HepG2 (cell line): ENCODE measurements at regions not wholly inside any gene's neighbourhood (a gene's known extent, or its start where the extent isn't known, plus 50 kb on each side); places are given as distances from the start of the nearest gene placed in this dataset.

Experiments
- ATAC-seq: fragments of 200-7000 bp; cut with Tn5 transposase; 3 replicates; pipeline ENCODE4 v1.9.1; 2020; ENCODE audit warnings: mild to moderate bottlenecking, moderate library complexity
- BruUV-seq: library from RNA; stranded (reverse); fragments of 400-500 nt; replicated peaks from 2 replicates; lab custom pipeline; 2021; lab: Mats Ljungman, UMichigan
- CTCF ChIA-PET: fragments of 300-600 bp; formaldehyde crosslinking; extraction: SDS; loops from one replicate; lab custom pipeline; 2021; ENCODE audit warnings: low total read pairs, inconsistent platforms, low intra/inter-chr PET ratio; lab: Yijun Ruan, JAX
- POLR2A ChIA-PET: fragments of 350-600 bp; sonication (Branson Sonifier 250); formaldehyde crosslinking; loops from one replicate; lab custom pipeline; 2020; ENCODE audit warnings: antibody characterized with exemption, inconsistent platforms; lab: Yijun Ruan, JAX
- DNase-seq: peaks from one replicate; pipeline ENCODE4 v3.0.0-alpha.2; 2015; ENCODE audit warnings: low spot score
- FAIRE-seq: peaks from 3 replicates; lab custom pipeline; 2011; peaks lifted over from hg19 to GRCh38; lab: Jason Lieb, UNC
- H2AFZ ChIP-seq: one replicate; pipeline ENCODE4 v1.6.1; 2011; ENCODE audit warnings: low read length, inconsistent platforms
- H3K27ac ChIP-seq: fragments of 300-600 bp; 3 replicates; pipeline ENCODE4 v1.8.0; 2011; ENCODE audit warnings: mixed run types, mild to moderate bottlenecking, mixed read lengths, low read length, inconsistent platforms; ENCODE audit not compliant: insufficient read depth; ENCODE audit errors: extremely low read length
- H3K27me3 ChIP-seq, 2 experiments: fragments of 200-600 bp in 1 of 2; 2 replicates in 1 of 2; 3 replicates in 1 of 2; pipeline versions ENCODE4 v1.6.0 to v1.8.0; 2011; ENCODE audit warnings: low read length in 2 of 2, mild to moderate bottlenecking in 2 of 2, moderate library complexity in 2 of 2, inconsistent platforms in 1 of 2; ENCODE audit not compliant: insufficient read depth in 2 of 2, control insufficient read depth in 1 of 2
- H3K36me3 ChIP-seq, 2 experiments: fragments of 200-600 bp in 1 of 2; replicated peaks in 1 of 2; 2 replicates in 1 of 2; 3 replicates in 1 of 2; pipeline versions ENCODE4 v1.5.1 to v1.8.0; 2011; ENCODE audit warnings: low read length in 2 of 2, inconsistent platforms in 1 of 2; ENCODE audit not compliant: insufficient read depth in 2 of 2, control insufficient read depth in 1 of 2
- H3K4me1 ChIP-seq: 2 replicates; pipeline ENCODE4 v1.5.1; 2012; ENCODE audit warnings: low read length, inconsistent platforms; ENCODE audit not compliant: insufficient read depth
- H3K4me2 ChIP-seq: 2 replicates; pipeline ENCODE4 v1.6.0; 2011; ENCODE audit warnings: low read depth, low read length, inconsistent platforms
- H3K4me3 ChIP-seq, 3 experiments: fragments of 200-600 bp in 1 of 3; sonication (generic), shearing (Covaris generic) in 1 of 3; replicated peaks in 1 of 3; 2 replicates each; pipeline ENCODE4 v1.5.1; 2011 to 2016; ENCODE audit warnings: low read length in 3 of 3, inconsistent platforms in 2 of 3, low read depth in 2 of 3, mild to moderate bottlenecking in 2 of 3, control low read depth in 1 of 3, mixed read lengths in 1 of 3; ENCODE audit not compliant: insufficient read depth in 1 of 3
- H3K79me2 ChIP-seq: one replicate; pipeline ENCODE4 v1.6.1; 2011; ENCODE audit warnings: low read length, inconsistent platforms; ENCODE audit not compliant: insufficient read depth
- H3K9ac ChIP-seq: 2 replicates; pipeline ENCODE4 v1.6.0; 2011; ENCODE audit warnings: mild to moderate bottlenecking, low read depth, low read length, inconsistent platforms; ENCODE audit not compliant: insufficient read depth
- H3K9me3 ChIP-seq: 2 replicates; pipeline ENCODE4 v1.5.1; 2012; ENCODE audit warnings: mild to moderate bottlenecking, low read length
- H4K20me1 ChIP-seq: 2 replicates; pipeline ENCODE4 v1.6.0; 2011; ENCODE audit warnings: inconsistent platforms, mild to moderate bottlenecking, low read length, moderate library complexity; ENCODE audit not compliant: insufficient read depth
- AFF4 ChIP-seq: sonication (generic); formaldehyde crosslinking; IDR thresholded peaks from 2 replicates; pipeline ENCODE4 v1.4.0; 2020; ENCODE audit warnings: missing genetic modification reagents
- CCDC6 ChIP-seq: sonication (generic); formaldehyde crosslinking; IDR thresholded peaks from 2 replicates; pipeline ENCODE4 v1.8.1; 2022; ENCODE audit warnings: mild to moderate bottlenecking, missing genetic modification reagents, moderate library complexity
- FOXA1 ChIP-seq, 2 experiments: fragments of 450-650 bp in 1 of 2; sonication (generic) in 1 of 2; formaldehyde crosslinking in 1 of 2; IDR thresholded peaks; 2 replicates each; pipeline versions ENCODE4 v1.4.0 to v1.6.1; 2016 to 2020; ENCODE audit warnings: missing genetic modification reagents in 1 of 2
- FOXP1 ChIP-seq, 2 experiments: fragments of 450-650 bp in 1 of 2; IDR thresholded peaks; 2 replicates each; pipeline ENCODE4 v1.6.1; 2017 to 2018; ENCODE audit warnings: antibody characterized with exemption in 1 of 2
- HOMEZ ChIP-seq: IDR thresholded peaks from 2 replicates; pipeline ENCODE4 v1.6.1; 2016; ENCODE audit warnings: low read depth
- KDM4B ChIP-seq: sonication (generic); formaldehyde crosslinking; IDR thresholded peaks from 2 replicates; pipeline ENCODE4 v1.4.0; 2020; ENCODE audit warnings: missing genetic modification reagents
- KLF12 ChIP-seq: sonication (generic); formaldehyde crosslinking; IDR thresholded peaks from 2 replicates; pipeline ENCODE4 v1.4.0; 2020; ENCODE audit warnings: missing genetic modification reagents, borderline replicate concordance
- RFX1 ChIP-seq: fragments of 450-650 bp; IDR thresholded peaks from 2 replicates; pipeline ENCODE4 v1.6.1; 2017
- ZNF576 ChIP-seq: sonication (generic); formaldehyde crosslinking; IDR thresholded peaks from 2 replicates; pipeline ENCODE4 v1.4.0; 2020; ENCODE audit warnings: mild to moderate bottlenecking, missing genetic modification reagents
- ZNF713 ChIP-seq: sonication (generic); formaldehyde crosslinking; IDR thresholded peaks from 2 replicates; pipeline ENCODE4 v1.4.0; 2020; ENCODE audit warnings: mild to moderate bottlenecking, missing genetic modification reagents
- WGBS: methylation state at CpG from one replicate; pipeline ENCODE4 v1.1.6; 2017; ENCODE audit warnings: low lambda C conversion rate; 5-methylcytosine and 5-hydroxymethylcytosine counted together
- in situ Hi-C: cut with HindIII; loops from 2 replicates; pipeline ENCODE4 v1.10.0; 2017; ENCODE audit warnings: low pct_unique_long_range_greater_than_20kb; ENCODE audit not compliant: extremely low pct_ligation_motif_present
- intact Hi-C: fragments of 100-400 bp; cut with micrococcal nuclease; formaldehyde crosslinking; loops from one replicate; pipeline ENCODE4 v1.10.0; 2022; ENCODE audit not compliant: unreplicated experiment

- FAIRE-seq = no peak
Measured at GRCh38 chr4:10951306-10951705, 266.7 kb upstream of the CLNK start.

More at GRCh38 chr4:10951306-10951705, 266.7 kb upstream of the CLNK start:
- no peak overlapping the region for H3K9ac ChIP-seq
- no peaks in the 10 kb centered on the region for H4K20me1 ChIP-seq
- H3K27ac ChIP-seq = no peak overlapping the region
- no peak overlapping the region for H3K4me3 ChIP-seq
- no peaks in the 10 kb centered on the region for H3K36me3 ChIP-seq
- ChIA-PET POLR2A (no interaction called here), CTCF (no interaction called here)
- H2AFZ ChIP-seq = no peak overlapping the region
- 0% methylated on average over 2 of the region's 2 CpGs for WGBS
- intact Hi-C loops = no loop called here
- no peaks in the 10 kb centered on the region for H3K4me1 ChIP-seq
- ATAC-seq = no peak
- peaks cover 34% of the 10 kb centered on the region; the same call in 1 of the 2 replicates for H3K9me3 ChIP-seq
- no peaks in the 10 kb centered on the region for H3K79me2 ChIP-seq
- H3K4me2 ChIP-seq = no peak overlapping the region
- in situ Hi-C loops = no loop called here
- no peak for DNase-seq
- no peaks in the 10 kb centered on the region for H3K27me3 ChIP-seq
- no TSS peak for BruUV-seq
- TF ChIP-seq FOXA1 (IDR thresholded peaks at IDR 0.05) (no peak), FOXA1 (CRISPR knock-in tag; IDR thresholded peaks at IDR 0.05) (no peak), FOXP1 (IDR thresholded peaks at IDR 0.05) (no peak), FOXP1 (CRISPR knock-in tag; IDR thresholded peaks at IDR 0.05) (no peak), CCDC6 (CRISPR knock-in tag) (no peak), HOMEZ (CRISPR knock-in tag) (no peak), RFX1 (no peak), KDM4B (CRISPR knock-in tag) (no peak), AFF4 (no peak), ZNF713 (no peak), KLF12 (no peak), ZNF576 (CRISPR knock-in tag) (no peak)
